ENCODE measurements at regions not wholly inside any gene's neighbourhood (a gene's known extent, or its start where the extent isn't known, plus 50 kb on each side); places are given as distances from the start of the nearest gene placed in this dataset.

- no peak for DNase-seq (ENCODE audit: low read depth)
- TF ChIP-seq, protein P1, sequence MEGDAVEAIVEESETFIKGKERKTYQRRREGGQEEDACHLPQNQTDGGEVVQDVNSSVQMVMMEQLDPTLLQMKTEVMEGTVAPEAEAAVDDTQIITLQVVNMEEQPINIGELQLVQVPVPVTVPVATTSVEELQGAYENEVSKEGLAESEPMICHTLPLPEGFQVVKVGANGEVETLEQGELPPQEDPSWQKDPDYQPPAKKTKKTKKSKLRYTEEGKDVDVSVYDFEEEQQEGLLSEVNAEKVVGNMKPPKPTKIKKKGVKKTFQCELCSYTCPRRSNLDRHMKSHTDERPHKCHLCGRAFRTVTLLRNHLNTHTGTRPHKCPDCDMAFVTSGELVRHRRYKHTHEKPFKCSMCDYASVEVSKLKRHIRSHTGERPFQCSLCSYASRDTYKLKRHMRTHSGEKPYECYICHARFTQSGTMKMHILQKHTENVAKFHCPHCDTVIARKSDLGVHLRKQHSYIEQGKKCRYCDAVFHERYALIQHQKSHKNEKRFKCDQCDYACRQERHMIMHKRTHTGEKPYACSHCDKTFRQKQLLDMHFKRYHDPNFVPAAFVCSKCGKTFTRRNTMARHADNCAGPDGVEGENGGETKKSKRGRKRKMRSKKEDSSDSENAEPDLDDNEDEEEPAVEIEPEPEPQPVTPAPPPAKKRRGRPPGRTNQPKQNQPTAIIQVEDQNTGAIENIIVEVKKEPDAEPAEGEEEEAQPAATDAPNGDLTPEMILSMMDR (IDR thresholded peaks at IDR 0.05; ENCODE audit: insufficient read depth, low read depth, low read length, missing control alignments): no peak
- no peak overlapping the region for H3K4me3 ChIP-seq (ENCODE audit: low read length)
These were observed 63.1 kb upstream of the HPCAL1 start for GRCh38 chr2:10239561-10239967.

DNA sequence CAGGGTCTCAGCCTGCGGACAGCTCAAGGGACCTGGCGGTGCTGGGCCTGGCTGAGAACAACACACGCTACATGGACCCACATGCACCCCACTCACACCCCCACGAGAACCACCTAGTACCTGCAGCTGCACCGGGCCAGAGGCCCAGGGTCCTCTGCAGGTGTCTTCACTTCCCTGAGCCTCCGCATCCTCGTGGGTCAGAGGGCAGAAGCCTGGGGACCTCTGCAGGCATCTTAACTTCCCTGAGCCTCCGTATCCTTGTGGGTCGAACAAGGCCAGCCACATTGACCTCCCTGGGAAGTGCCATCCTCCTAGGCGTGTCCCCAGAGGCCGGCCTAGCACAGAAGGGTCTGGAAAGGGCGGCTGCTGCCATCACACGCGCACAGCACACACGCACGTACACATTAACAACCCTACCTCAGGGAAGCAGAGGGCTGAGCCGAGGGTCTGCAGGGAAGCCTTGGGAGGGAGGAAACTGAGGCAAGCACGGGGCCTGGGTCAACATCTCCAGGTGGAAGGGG is 62.5 kb upstream of the HPCAL1 start:
- no peak for DNase-seq (ENCODE audit: low read depth)
- H3K4me3 ChIP-seq (ENCODE audit: low read length): no peak overlapping the region
- TF ChIP-seq, protein P1 (IDR thresholded peaks at IDR 0.05; ENCODE audit: insufficient read depth, low read depth, low read length, missing control alignments): no peak

DNA sequence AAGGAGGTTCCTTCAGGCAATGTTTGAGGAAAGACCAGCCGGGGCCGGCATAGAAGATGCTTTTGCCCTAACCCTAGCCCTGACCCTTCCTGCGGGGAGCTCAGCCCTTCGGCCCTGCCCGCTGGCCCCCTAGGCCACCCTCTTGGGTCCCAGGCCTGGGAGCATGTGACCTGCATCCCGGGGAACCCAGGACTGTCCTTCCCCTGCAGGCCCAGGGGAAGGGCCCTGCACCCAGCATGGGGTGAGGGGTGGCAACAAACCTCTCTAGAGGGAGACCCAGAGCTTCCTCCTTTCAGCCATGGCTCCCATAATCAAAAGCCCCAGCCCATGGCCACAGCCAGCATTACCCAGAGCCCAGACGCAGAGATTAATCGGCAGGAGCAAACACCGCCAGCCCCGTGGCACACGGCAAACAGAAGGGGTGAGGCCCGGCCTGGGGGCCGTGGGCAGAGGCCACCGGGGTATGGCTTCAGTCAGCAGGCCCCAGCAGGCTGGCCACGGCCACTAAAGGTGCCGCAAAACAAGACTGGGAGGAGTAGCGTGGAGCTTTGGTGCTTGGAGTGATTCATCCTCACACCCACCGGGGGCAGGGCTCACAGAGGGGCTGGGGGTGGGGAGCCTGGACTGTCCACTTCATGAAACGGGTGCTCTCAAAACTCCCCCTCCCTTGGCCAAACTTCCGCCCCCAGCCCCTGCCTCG is 61.6 kb upstream of the HPCAL1 start:
- H3K4me3 ChIP-seq (ENCODE audit: low read length): no peak overlapping the region
- TF ChIP-seq, protein P1 (IDR thresholded peaks at IDR 0.05; ENCODE audit: insufficient read depth, low read depth, low read length, missing control alignments): no peak
- DNase-seq (ENCODE audit: low read depth): no peak

DNA sequence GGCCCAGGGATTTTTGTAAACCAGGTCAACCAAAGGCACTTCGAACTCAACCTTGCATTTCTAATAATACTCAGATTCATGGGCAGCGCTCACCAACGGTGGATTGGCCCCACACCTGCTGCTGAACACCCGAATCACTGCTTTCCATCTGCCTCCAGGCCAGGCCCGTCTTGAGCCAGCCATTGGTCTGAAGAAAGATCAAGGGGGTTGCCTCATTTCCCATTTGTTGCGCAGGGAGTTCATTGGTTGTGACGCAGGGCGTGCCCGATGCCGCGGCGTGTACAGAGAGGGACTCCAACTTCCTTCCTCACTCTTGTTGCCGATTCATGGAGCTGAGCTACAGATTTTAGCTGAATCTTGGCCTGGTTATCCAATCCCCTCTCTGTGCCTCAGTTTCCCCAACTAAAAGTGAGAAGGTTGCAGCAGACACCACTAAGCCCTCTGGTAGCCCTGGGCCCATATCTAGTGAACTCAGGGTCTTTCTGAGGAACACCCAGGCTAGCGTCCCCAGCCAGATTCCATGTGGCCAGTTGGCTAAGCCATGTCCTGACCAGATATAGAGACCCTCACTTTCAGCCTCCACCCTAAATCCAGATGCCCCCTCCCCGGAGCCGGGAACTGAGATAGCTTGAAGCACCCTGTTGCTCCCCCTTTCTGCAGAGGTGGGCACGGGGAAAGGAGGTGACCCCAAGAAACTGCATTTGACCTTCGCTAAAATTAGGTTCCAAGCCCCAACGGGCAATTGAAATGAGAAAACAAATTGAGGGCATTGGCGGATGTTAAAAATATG is 60.9 kb upstream of the HPCAL1 start:
- no peak overlapping the region for H3K4me3 ChIP-seq (ENCODE audit: low read length)
- no peak for DNase-seq (ENCODE audit: low read depth)
- TF ChIP-seq, protein P1 (IDR thresholded peaks at IDR 0.05; ENCODE audit: insufficient read depth, low read depth, low read length, missing control alignments): no peak

DNA sequence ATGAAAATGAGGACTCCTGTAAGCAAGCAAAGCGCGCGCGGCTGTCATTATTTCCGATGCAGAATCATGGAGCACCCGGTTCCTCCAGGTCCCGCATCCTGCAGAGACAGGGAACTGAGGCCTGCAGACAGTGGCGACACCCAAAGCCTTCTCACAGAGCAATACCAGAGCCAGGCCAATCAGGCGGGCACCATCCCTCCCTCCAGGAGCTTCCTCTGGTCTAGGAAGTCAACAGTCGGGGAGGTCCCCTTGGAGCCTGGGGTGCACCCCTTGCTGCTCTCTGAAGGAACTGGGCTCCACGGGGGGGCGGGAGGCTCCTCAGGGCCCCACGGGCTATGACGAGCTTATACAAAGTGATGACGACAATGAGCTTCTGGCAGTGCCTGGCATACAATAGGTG is 60.3 kb upstream of the HPCAL1 start:
- H3K4me3 ChIP-seq (ENCODE audit: low read length): no peak overlapping the region
- no peak for DNase-seq (ENCODE audit: low read depth)
- TF ChIP-seq, protein P1 (IDR thresholded peaks at IDR 0.05; ENCODE audit: insufficient read depth, low read depth, low read length, missing control alignments): no peak

DNA sequence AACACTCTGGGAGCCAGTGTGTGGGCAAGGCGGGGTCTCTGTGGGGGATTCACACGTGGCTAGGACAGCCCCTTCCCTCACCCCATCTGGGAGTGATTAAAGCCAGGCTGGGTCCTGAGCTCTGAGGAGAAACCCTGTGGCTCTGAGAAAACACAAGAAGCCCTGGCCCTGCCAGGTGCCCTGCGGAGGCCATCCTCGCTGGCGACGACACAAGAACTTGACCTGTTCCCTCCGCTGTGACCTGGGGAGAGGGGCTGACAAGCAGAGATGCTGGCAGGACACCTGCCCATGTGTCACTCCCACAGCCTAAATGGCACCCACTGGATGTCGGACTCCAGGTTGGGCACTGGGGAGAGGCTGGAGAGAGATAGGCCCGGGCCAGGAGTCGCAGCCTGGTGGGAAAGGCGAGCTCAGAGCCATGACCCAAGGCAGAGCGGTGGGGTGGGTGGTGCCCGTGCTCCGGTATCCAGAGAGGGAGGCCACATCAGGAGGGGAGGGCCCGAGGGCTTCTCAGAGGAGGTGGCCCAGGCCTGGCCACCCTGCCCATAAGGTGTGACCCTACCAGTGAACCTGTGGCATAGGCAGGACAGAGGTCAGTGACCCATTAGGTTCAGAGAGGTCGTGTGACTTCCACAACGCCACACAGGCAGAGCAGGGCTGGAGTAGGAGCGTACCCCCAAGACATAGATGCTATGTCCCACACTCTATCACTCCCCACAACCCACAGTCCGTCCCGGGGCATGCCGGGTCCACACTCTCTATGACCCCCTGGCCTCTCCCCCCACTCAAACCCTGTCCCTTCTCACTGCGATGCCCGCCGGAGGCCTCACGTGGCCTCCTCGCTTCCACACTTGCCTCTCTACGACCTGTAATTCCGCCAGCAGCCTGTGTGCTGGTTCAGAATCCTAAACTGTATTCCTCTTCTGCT is 59.4 kb upstream of the HPCAL1 start:
- H3K4me3 ChIP-seq (ENCODE audit: low read length): no peak overlapping the region
- TF ChIP-seq, protein P1 (IDR thresholded peaks at IDR 0.05; ENCODE audit: insufficient read depth, low read depth, low read length, missing control alignments): no peak
- DNase-seq (ENCODE audit: low read depth): no peak

Measured in epithelial cell of esophagus (primary cell).